Tongue (tissue), 1 donor: ENCODE measurements at regions not wholly inside any gene's neighbourhood (a gene's known extent, or its start where the extent isn't known, plus 50 kb on each side); places are given as distances from the start of the nearest gene placed in this dataset.

Source experiments
- DNase-seq: peaks from one replicate; pipeline ENCODE4 v3.0.0-alpha.2; 2015

- DNase-seq, result no peak
Measured at GRCh38 chr3:76815561-76815960, 224.3 kb upstream of the ROBO2 start.

DNA sequence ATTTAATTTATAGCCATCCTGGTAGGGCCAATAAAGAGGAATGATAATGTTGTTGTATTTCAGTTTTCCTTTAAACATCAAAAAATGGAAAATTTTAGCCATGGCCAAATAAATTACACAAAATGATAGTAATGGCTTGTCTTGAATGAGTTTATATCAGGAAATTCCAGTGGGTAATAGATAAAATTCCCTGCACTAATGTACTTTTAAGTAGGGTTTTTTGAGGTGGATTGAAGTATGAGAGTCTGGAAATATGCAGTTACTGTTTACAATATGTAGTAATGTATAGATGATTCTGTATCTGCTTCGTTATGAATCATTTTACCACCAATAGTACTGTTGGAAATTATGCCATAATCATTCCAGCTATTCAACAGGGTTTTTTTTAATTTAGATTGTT is 219.4 kb upstream of the ROBO2 start:
- no peak for DNase-seq

- DNase-seq, result no peak
Measured at GRCh38 chr3:76824658-76825240, 215.2 kb upstream of the ROBO2 start.

DNA sequence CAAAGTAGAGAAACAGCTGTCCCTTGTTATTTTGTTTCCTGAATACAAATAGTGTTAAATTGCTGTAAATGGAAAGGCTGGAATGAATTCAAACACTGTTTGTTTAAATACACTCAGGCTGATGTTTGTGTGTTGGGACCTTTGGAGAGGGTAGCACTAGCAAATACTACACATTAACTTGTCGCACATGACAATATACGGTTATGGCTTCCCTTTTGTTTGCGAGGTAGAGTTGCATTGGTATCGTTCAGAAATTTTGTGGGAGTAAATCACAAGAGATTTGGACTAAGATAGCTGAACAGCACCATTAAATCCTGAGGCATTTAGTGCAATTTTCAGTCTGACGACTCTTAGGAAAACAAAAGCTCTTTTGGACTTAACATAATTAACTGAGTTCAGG is 213.0 kb upstream of the ROBO2 start:
- DNase-seq, result peak; percentile 32

- no peak for DNase-seq
Measured at GRCh38 chr3:76827701-76828226, 212.1 kb upstream of the ROBO2 start.

- DNase-seq, result no peak
Measured at GRCh38 chr3:76834657-76835056, 205.2 kb upstream of the ROBO2 start.

GRCh38 chr3:76841747-76842146 is 198.2 kb upstream of the ROBO2 start:
- no peak for DNase-seq

GRCh38 chr3:76842216-76842615 is 197.7 kb upstream of the ROBO2 start:
- no peak for DNase-seq

DNA sequence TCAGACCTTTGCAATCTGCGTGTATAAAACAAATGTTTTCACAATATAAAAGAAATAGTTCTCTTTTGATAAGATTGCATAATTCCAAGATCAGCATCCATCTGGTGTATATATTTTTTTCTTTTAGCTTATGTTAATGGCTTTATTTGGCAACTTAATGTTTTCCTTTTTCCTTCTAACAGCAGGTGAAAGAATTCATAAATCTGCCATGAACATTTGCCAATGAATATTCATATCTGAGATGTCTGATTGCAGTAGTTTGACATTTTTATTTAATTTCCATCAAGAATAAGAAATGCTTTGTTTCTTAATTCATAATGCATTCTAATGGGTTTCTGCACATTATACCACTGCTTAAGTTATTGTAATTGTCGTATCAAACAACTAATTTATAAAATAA is 184.4 kb upstream of the ROBO2 start:
- no peak for DNase-seq

DNA sequence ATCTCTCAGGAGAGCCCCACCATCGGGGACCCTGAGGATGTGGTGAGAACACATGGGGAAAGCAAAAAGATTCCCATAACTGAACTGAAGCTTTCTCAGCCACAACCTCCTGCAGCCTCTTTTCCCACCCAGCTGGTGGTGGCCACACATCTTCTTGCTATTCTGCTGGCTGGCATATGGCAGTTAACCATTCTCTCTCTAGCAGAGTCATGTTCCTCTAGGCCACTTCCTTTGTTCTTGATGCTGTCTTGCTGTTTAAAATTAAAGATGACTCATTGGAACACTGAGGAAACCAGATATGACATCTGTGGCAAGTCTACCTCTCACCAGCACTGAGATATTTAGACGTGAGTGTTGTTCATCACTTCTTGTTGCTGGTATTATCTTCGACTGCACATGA is 180.3 kb upstream of the ROBO2 start:
- no peak for DNase-seq

- no peak for DNase-seq
Measured at GRCh38 chr3:76864355-76864754, 175.5 kb upstream of the ROBO2 start.

- no peak for DNase-seq
Measured at GRCh38 chr3:76866729-76867408, 173.0 kb upstream of the ROBO2 start.

GRCh38 chr3:76869726-76870384 is 170.0 kb upstream of the ROBO2 start:
- DNase-seq, result no peak

DNA sequence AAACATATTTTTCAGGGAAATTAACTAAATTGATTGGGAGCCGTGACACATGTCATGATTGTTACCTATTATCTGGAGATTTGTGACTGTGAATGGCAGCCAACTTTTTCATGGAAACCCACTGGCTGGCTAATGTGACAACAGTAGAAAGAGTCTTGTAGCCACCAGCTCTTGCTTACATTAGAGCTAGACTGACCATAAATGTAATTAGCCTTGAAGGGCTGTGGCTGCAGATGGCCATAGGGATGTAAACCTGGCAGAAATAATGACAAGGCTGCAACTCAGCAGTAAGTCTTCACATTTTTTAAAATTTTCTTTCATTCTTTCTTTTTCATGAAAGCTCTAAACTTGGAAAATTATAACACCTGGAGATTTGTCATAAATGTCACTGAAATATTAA is 168.2 kb upstream of the ROBO2 start:
- no peak for DNase-seq

GRCh38 chr3:76872999-76873398 is 166.9 kb upstream of the ROBO2 start:
- no peak for DNase-seq

- DNase-seq, result no peak
Measured at GRCh38 chr3:76873532-76874242, 166.2 kb upstream of the ROBO2 start.

DNA sequence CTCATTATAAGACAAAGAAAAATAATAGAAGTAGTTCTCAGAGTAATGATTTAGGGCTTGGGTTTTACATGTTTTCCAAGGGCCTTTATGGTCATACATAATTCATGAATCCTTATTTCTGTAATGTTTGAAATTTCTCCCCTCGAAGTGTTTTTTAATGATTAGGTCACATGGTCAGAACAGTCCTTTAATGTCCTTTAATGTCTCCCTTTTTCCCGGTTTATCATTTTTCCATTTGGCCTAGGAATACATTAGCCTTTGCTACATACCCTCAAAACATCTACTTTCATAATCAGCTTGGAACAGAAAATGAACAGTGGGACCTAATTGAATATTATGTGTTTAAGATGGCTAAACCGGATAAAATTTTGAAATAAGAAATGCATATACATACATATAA is 159.9 kb upstream of the ROBO2 start:
- no peak for DNase-seq

DNA sequence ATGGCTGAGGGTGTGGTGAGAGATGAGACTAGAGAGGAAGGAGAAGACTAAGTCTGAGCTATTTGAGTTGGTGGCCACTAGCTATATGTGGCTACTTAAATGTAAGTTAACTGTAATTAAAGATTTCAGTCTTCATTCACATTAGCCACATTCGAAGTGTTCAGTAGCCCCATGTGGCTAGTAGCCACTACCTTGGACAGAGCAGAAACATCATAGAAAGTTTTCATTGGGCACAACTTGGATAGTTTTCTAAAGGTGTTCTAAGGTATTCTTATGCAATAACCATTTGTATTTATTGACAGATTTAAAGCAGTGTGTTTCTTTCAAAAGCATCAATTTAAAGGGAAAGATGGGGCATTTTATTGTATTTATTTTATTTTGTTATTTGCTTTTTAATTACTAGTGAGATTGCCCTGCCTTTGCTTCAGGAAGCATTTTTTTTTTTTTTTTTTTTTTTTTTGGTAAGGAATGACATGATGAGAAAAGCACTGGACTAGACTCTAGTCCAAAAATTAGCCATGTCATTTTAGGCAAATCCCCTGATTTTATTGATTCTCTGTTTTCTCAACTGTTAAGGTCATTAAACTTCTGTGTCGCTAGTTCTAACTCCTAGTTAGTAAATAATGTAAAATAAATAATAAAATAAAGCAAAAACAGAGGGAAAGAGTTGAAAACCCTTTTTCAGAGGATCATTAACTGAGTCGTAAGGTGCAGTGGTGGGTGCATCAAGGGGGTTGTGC is 153.0 kb upstream of the ROBO2 start:
- DNase-seq, result no peak

DNA sequence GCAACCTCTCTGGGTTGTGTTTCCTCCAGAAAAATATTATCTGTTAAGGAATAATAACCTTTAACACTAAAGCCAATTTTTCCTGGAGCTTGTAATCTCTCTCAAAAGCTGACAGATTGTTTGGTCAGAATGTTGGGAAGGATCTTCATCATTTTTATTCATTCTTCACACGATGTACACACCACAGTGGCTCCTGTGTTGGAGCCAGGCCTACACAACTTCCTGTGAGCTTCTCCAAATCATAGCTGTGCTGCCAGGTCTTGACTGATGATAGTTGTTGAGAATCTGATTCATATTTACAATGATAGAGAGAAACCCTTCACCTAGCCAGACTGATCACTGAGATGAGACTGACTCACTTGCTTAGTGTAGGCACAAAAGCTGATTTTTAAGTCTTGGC is 151.0 kb upstream of the ROBO2 start:
- no peak for DNase-seq

- DNase-seq, result no peak
Measured at GRCh38 chr3:76889911-76890310, 150.0 kb upstream of the ROBO2 start.

DNA sequence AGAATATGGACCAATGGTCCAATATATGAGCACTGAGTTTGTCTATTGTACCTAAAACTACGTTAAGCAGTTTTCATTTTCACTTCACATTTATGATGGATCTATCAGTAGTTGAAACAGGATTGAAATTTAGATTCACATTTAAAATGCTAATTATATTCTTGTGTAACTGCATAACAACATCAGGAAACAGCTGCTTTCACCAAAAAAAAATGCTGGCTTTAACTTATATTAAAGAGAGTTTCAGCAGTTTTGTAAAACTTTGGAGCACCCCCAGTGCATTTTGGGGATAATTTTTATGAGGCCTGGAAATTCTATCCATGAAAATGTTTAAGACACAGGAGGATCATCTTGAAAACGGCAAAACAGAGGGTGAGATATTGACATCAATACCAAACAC is 142.8 kb upstream of the ROBO2 start:
- DNase-seq, result no peak

- no peak for DNase-seq
Measured at GRCh38 chr3:76900596-76900995, 139.3 kb upstream of the ROBO2 start.
